ENCODE measurements at regions not wholly inside any gene's neighbourhood (a gene's known extent, or its start where the extent isn't known, plus 50 kb on each side); places are given as distances from the start of the nearest gene placed in this dataset.

GRCh38 chr6:138005846-138006245 lies 101.4 kb downstream of the PERP start:
- H3K36me3 ChIP-seq (ENCODE audit: control insufficient read depth in 2 of 2, insufficient read depth in 2 of 2, low read length in 2 of 2) = no peaks in the 10 kb centered on the region
- H3K4me3 ChIP-seq (ENCODE audit: low read length in 2 of 2) = no peak overlapping the region
- no peaks in the 10 kb centered on the region for H3K9me3 ChIP-seq (ENCODE audit: control insufficient read depth in 2 of 2, low read length in 2 of 2)
- no peaks in the 10 kb centered on the region for H3K27me3 ChIP-seq (ENCODE audit: control insufficient read depth in 1 of 2, insufficient read depth in 2 of 2, low read length in 2 of 2)
- no peaks in the 10 kb centered on the region for H3K4me1 ChIP-seq (ENCODE audit: control insufficient read depth, insufficient read depth, low read length)
- no peak overlapping the region for H3K27ac ChIP-seq (ENCODE audit: low read length)
- no peak overlapping the region for H3K9ac ChIP-seq (ENCODE audit: low read length in 2 of 2)

- Histone ChIP-seq H3K27me3 (ENCODE audit: control insufficient read depth in 1 of 2, insufficient read depth in 2 of 2, low read length in 2 of 2) (no peaks in the 10 kb centered on the region), H3K27ac (ENCODE audit: low read length) (no peak overlapping the region), H3K36me3 (ENCODE audit: control insufficient read depth in 2 of 2, insufficient read depth in 2 of 2, low read length in 2 of 2) (no peaks in the 10 kb centered on the region), H3K4me1 (ENCODE audit: control insufficient read depth, insufficient read depth, low read length) (no peaks in the 10 kb centered on the region), H3K4me3 (ENCODE audit: low read length in 2 of 2) (no peak overlapping the region), H3K9ac (ENCODE audit: low read length in 2 of 2) (no peak overlapping the region), H3K9me3 (ENCODE audit: control insufficient read depth in 2 of 2, low read length in 2 of 2) (no peaks in the 10 kb centered on the region)
Measured at GRCh38 chr6:138007014-138007472, 100.2 kb downstream of the PERP start.

DNA sequence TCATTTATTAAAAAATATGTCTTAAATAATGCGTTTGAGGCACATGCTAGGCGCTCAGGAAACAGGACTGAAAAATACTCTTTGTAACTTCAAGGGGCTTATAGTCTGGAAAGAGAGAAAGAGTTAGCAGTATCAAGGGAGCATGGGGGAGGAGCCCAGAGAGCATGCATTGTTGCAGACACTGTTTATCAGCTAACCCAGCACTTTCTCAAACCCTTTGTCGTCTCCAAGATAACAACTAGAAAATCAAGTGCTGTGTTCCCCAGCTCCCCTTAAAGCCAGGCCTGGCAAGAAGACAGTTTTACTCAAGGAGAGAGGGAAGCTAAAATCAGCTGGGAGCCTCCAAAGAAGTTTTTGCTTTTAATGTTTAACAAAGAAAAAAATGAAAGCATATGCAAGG lies 98.4 kb downstream of the PERP start:
- Histone ChIP-seq H3K4me1 (ENCODE audit: control insufficient read depth, insufficient read depth, low read length) (no peaks in the 10 kb centered on the region), H3K4me3 (ENCODE audit: low read length in 2 of 2) (no peak overlapping the region), H3K36me3 (ENCODE audit: control insufficient read depth in 2 of 2, insufficient read depth in 2 of 2, low read length in 2 of 2) (no peaks in the 10 kb centered on the region), H3K9me3 (ENCODE audit: control insufficient read depth in 2 of 2, low read length in 2 of 2) (no peaks in the 10 kb centered on the region), H3K9ac (ENCODE audit: low read length in 2 of 2) (no peak overlapping the region), H3K27me3 (ENCODE audit: control insufficient read depth in 1 of 2, insufficient read depth in 2 of 2, low read length in 2 of 2) (no peaks in the 10 kb centered on the region), H3K27ac (ENCODE audit: low read length) (no peak overlapping the region)

GRCh38 chr6:138011413-138011812 lies 95.8 kb downstream of the PERP start:
- Histone ChIP-seq H3K4me1 (ENCODE audit: control insufficient read depth, insufficient read depth, low read length) (no peaks in the 10 kb centered on the region), H3K4me3 (ENCODE audit: low read length in 2 of 2) (no peak overlapping the region), H3K27me3 (ENCODE audit: control insufficient read depth in 1 of 2, insufficient read depth in 2 of 2, low read length in 2 of 2) (no peaks in the 10 kb centered on the region), H3K36me3 (ENCODE audit: control insufficient read depth in 2 of 2, insufficient read depth in 2 of 2, low read length in 2 of 2) (no peaks in the 10 kb centered on the region), H3K9me3 (ENCODE audit: control insufficient read depth in 2 of 2, low read length in 2 of 2) (no peaks in the 10 kb centered on the region), H3K27ac (ENCODE audit: low read length) (no peak overlapping the region), H3K9ac (ENCODE audit: low read length in 2 of 2) (no peak overlapping the region)

- Histone ChIP-seq H3K4me1 (ENCODE audit: control insufficient read depth, insufficient read depth, low read length) (no peaks in the 10 kb centered on the region), H3K4me3 (ENCODE audit: low read length in 2 of 2) (no peak overlapping the region), H3K9ac (ENCODE audit: low read length in 2 of 2) (no peak overlapping the region), H3K9me3 (ENCODE audit: control insufficient read depth in 2 of 2, low read length in 2 of 2) (no peaks in the 10 kb centered on the region), H3K27me3 (ENCODE audit: control insufficient read depth in 1 of 2, insufficient read depth in 2 of 2, low read length in 2 of 2) (no peaks in the 10 kb centered on the region), H3K36me3 (ENCODE audit: control insufficient read depth in 2 of 2, insufficient read depth in 2 of 2, low read length in 2 of 2) (no peaks in the 10 kb centered on the region), H3K27ac (ENCODE audit: low read length) (no peak overlapping the region)
Measured at GRCh38 chr6:138012682-138013081, 94.5 kb downstream of the PERP start.

DNA sequence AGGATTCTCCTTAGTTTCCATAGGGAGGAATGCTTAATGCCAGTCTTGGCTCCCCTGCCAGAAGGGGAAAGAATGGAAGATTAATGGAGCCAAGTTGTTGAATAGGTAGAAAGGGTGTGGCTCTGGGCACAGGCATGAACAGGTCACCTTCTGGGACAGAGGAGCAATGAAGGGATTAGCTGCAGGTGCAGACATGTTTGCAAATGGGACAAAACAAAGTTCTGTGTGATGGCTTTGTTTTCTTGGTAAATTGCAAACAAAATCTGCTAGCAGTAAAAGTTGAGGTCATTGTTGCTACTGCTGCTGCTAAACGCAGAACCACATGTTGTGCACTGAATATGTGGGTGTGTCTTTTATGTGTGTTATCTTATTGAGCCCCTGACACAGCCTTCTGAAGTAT lies 93.3 kb downstream of the PERP start:
- Histone ChIP-seq H3K4me1 (ENCODE audit: control insufficient read depth, insufficient read depth, low read length) (no peaks in the 10 kb centered on the region), H3K9ac (ENCODE audit: low read length in 2 of 2) (no peak overlapping the region), H3K27ac (ENCODE audit: low read length) (no peak overlapping the region), H3K36me3 (ENCODE audit: control insufficient read depth in 2 of 2, insufficient read depth in 2 of 2, low read length in 2 of 2) (no peaks in the 10 kb centered on the region), H3K27me3 (ENCODE audit: control insufficient read depth in 1 of 2, insufficient read depth in 2 of 2, low read length in 2 of 2) (no peaks in the 10 kb centered on the region), H3K9me3 (ENCODE audit: control insufficient read depth in 2 of 2, low read length in 2 of 2) (no peaks in the 10 kb centered on the region), H3K4me3 (ENCODE audit: low read length in 2 of 2) (no peak overlapping the region)

DNA sequence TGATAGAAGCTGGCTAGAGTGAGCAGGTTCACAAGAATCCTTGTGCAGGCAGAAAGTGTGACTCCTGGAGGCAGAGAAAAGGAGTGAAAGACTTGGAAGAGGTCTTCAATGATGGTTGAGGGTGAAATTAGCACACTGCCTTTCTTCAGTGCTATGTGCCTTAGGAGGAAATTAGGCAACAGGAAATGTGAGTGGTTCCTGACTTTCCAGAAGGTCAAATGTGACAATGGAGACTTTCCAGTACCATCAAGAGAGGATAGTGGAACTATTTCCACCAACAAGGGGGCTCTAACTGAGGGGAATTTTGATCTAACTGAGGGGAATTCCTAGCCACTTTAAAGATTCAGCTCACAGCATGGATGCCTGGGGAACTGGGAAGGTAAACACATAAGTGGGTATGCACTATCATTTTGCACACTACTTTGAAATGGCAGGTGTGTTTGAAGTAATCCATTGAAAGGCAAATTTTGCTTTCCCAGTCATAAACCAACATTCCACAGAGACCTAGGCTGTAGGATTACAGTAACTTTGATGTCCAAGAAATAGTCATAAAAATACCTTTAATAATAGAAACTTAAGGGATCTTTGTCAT lies 90.0 kb downstream of the PERP start:
- no peaks in the 10 kb centered on the region for H3K9me3 ChIP-seq (ENCODE audit: control insufficient read depth in 2 of 2, low read length in 2 of 2)
- no peak overlapping the region for H3K9ac ChIP-seq (ENCODE audit: low read length in 2 of 2)
- H3K27ac ChIP-seq (ENCODE audit: low read length) = no peak overlapping the region
- no peak overlapping the region for H3K4me3 ChIP-seq (ENCODE audit: low read length in 2 of 2)
- H3K36me3 ChIP-seq (ENCODE audit: control insufficient read depth in 2 of 2, insufficient read depth in 2 of 2, low read length in 2 of 2) = no peaks in the 10 kb centered on the region
- no peaks in the 10 kb centered on the region for H3K27me3 ChIP-seq (ENCODE audit: control insufficient read depth in 1 of 2, insufficient read depth in 2 of 2, low read length in 2 of 2)
- no peaks in the 10 kb centered on the region for H3K4me1 ChIP-seq (ENCODE audit: control insufficient read depth, insufficient read depth, low read length)

DNA sequence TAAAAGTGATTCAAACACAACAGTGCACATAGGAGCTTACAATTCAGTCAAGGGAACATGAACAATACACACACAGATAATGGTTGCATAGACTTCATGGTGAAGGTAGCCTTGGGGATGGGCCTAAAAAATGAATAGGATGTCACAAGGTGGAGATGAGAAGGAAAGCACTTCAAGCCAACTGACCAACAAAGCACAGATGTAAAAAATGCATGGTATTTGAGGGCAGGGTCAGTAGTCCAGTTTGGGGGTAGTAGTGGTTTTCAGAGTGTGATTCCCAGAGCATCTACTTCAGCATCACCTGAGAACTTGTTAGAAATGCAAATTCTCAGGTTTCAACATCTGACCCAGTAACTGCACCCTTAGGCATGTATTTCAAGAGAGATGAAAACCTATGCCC lies 88.9 kb downstream of the PERP start:
- Histone ChIP-seq H3K4me1 (ENCODE audit: control insufficient read depth, insufficient read depth, low read length) (no peaks in the 10 kb centered on the region), H3K9me3 (ENCODE audit: control insufficient read depth in 2 of 2, low read length in 2 of 2) (no peaks in the 10 kb centered on the region), H3K27ac (ENCODE audit: low read length) (no peak overlapping the region)

GRCh38 chr6:138025528-138025978 lies 81.7 kb downstream of the PERP start:
- no peak overlapping the region for H3K27ac ChIP-seq (ENCODE audit: low read length)
- no peaks in the 10 kb centered on the region for H3K36me3 ChIP-seq (ENCODE audit: control insufficient read depth in 2 of 2, insufficient read depth in 2 of 2, low read length in 2 of 2)
- H3K4me1 ChIP-seq (ENCODE audit: control insufficient read depth, insufficient read depth, low read length) = no peaks in the 10 kb centered on the region
- H3K9ac ChIP-seq (ENCODE audit: low read length in 2 of 2) = no peak overlapping the region
- no peaks in the 10 kb centered on the region for H3K9me3 ChIP-seq (ENCODE audit: control insufficient read depth in 2 of 2, low read length in 2 of 2)
- H3K27me3 ChIP-seq (ENCODE audit: control insufficient read depth in 1 of 2, insufficient read depth in 2 of 2, low read length in 2 of 2) = no peaks in the 10 kb centered on the region
- H3K4me3 ChIP-seq (ENCODE audit: low read length in 2 of 2) = no peak overlapping the region

More for the DNA sequence above, 88.9 kb downstream of the PERP start:
- no peaks in the 10 kb centered on the region for H3K36me3 ChIP-seq (ENCODE audit: control insufficient read depth in 2 of 2, insufficient read depth in 2 of 2, low read length in 2 of 2)
- H3K27me3 ChIP-seq (ENCODE audit: control insufficient read depth in 1 of 2, insufficient read depth in 2 of 2, low read length in 2 of 2) = no peaks in the 10 kb centered on the region
- no peak overlapping the region for H3K9ac ChIP-seq (ENCODE audit: low read length in 2 of 2)
- no peak overlapping the region for H3K4me3 ChIP-seq (ENCODE audit: low read length in 2 of 2)

- Histone ChIP-seq H3K36me3 (ENCODE audit: control insufficient read depth in 2 of 2, insufficient read depth in 2 of 2, low read length in 2 of 2) (no peaks in the 10 kb centered on the region), H3K27ac (ENCODE audit: low read length) (no peak overlapping the region), H3K9me3 (ENCODE audit: control insufficient read depth in 2 of 2, low read length in 2 of 2) (no peaks in the 10 kb centered on the region), H3K27me3 (ENCODE audit: control insufficient read depth in 1 of 2, insufficient read depth in 2 of 2, low read length in 2 of 2) (no peaks in the 10 kb centered on the region), H3K4me3 (ENCODE audit: low read length in 2 of 2) (no peak overlapping the region), H3K4me1 (ENCODE audit: control insufficient read depth, insufficient read depth, low read length) (no peaks in the 10 kb centered on the region), H3K9ac (ENCODE audit: low read length in 2 of 2) (no peak overlapping the region)
Measured at GRCh38 chr6:138026342-138026741, 80.9 kb downstream of the PERP start.

DNA sequence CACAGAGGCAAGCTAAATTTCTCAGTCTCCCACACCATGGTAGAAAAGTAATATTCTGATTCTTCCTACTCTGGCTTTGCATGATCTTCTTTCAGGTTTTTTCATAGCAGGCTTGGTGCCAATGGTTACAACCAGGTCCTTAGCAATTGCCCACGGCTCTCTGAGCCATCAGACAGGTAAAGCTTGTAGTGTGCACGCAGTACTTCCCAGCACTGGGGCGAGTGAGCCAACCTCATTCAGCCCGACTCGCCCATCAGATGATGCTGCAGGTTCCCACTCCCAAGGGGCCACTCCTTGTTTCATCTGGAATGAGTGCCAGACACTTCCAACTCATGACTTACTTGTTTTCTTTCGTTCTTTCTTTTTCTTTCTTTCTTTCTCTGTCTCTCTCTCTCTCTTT lies 78.3 kb downstream of the PERP start:
- H3K27ac ChIP-seq (ENCODE audit: low read length) = no peak overlapping the region
- no peaks in the 10 kb centered on the region for H3K27me3 ChIP-seq (ENCODE audit: control insufficient read depth in 1 of 2, insufficient read depth in 2 of 2, low read length in 2 of 2)
- no peaks in the 10 kb centered on the region for H3K36me3 ChIP-seq (ENCODE audit: control insufficient read depth in 2 of 2, insufficient read depth in 2 of 2, low read length in 2 of 2)
- H3K9me3 ChIP-seq (ENCODE audit: control insufficient read depth in 2 of 2, low read length in 2 of 2) = no peaks in the 10 kb centered on the region
- no peaks in the 10 kb centered on the region for H3K4me1 ChIP-seq (ENCODE audit: control insufficient read depth, insufficient read depth, low read length)
- no peak overlapping the region for H3K9ac ChIP-seq (ENCODE audit: low read length in 2 of 2)
- H3K4me3 ChIP-seq (ENCODE audit: low read length in 2 of 2) = no peak overlapping the region

All from stomach smooth muscle (tissue), 2 donors.